Gastroesophageal sphincter (tissue), 4 donors: ENCODE measurements at regions not wholly inside any gene's neighbourhood (a gene's known extent, or its start where the extent isn't known, plus 50 kb on each side); places are given as distances from the start of the nearest gene placed in this dataset.

ENCODE experiments used
- ATAC-seq: fragments of 150-250 bp; one replicate; pipeline ENCODE4 v1.9.1; 2016; ENCODE audit warnings: mild to moderate bottlenecking, moderate library complexity
- H3K27ac ChIP-seq, 4 donors: fragments of 200-600 bp; sonication (generic) in 3 of 4; 1 replicate in 3 of 4; 2 replicates in 1 of 4; pipeline ENCODE4 v1.5.1; 2016 to 2019
- H3K27me3 ChIP-seq: fragments of 200-600 bp; sonication (generic); one replicate; pipeline ENCODE4 v1.5.1; 2019
- H3K36me3 ChIP-seq, 2 donors: fragments of 200-600 bp; sonication (generic); one replicate each; pipeline ENCODE4 v1.5.1; 2019; ENCODE audit warnings: control low read depth in 1 of 2
- H3K4me1 ChIP-seq, 3 donors: fragments of 200-600 bp; sonication (generic); 1 replicate in 2 of 3; 2 replicates in 1 of 3; pipeline ENCODE4 v1.5.1; 2016 to 2019; ENCODE audit warnings: control low read depth in 2 of 3
- H3K4me3 ChIP-seq, 2 donors: fragments of 200-600 bp; sonication (generic); one replicate each; pipeline ENCODE4 v1.5.1; 2019; ENCODE audit warnings: mild to moderate bottlenecking in 1 of 2, moderate library complexity in 1 of 2
- H3K9me3 ChIP-seq, 3 donors: fragments of 200-600 bp; sonication (generic); one replicate each; pipeline ENCODE4 v1.5.1; 2017 to 2019; ENCODE audit warnings: control low read depth in 2 of 3
- EP300 ChIP-seq: sonication (generic); formaldehyde crosslinking; IDR thresholded peaks from one replicate; pipeline ENCODE4 v1.6.1; 2017; ENCODE audit warnings: antibody characterized with exemption, mild to moderate bottlenecking
- POLR2A ChIP-seq, 2 donors: fragments of 450-650 bp; IDR thresholded peaks; one replicate each; pipeline ENCODE4 v1.6.1; 2017; ENCODE audit warnings: antibody characterized with exemption in 2 of 2, mild to moderate bottlenecking in 2 of 2, moderate library complexity in 1 of 2
- POLR2AphosphoS5 ChIP-seq: sonication (generic); formaldehyde crosslinking; IDR thresholded peaks from one replicate; pipeline ENCODE4 v1.6.1; 2017; ENCODE audit warnings: antibody characterized with exemption
- WGBS, 2 donors: methylation state at CpG; one replicate each; pipeline ENCODE4 v1.1.5; 2018; ENCODE audit warnings: low coverage in 1 of 2; 5-methylcytosine and 5-hydroxymethylcytosine counted together
- TF ChIP-seq, protein P1 (sequence below), 4 experiments: fragments of 200-600 bp in 2 of 4; fragments of 450-650 bp in 2 of 4; sonication (generic) in 1 of 4; IDR thresholded peaks; one replicate each; pipeline ENCODE4 v1.5.1; 2017 to 2019; ENCODE audit warnings: antibody characterized with exemption in 4 of 4, mild to moderate bottlenecking in 2 of 4, moderate library complexity in 2 of 4

DNA sequence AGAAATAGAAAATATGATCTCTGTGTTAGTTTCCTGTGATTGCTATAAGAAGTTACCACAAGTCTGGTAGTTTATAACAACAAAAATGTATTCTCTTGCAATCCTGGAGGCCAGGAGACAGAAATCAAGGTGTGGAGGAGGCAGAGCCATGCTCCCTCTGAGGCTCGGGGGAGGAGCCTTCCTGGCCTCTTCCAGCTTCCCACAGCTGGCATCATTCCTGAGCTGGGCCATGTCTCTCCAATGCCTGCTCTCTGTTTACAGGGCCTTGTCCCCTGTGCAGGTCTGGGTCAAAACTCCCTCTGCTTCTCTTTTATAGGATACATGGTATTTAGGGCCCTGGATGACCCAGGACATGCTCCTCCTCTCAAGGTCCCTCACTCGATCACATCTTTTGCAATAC, 81.3 kb upstream of the RET start:
- no peaks in the 10 kb centered on the region for H3K9me3 ChIP-seq
- no peak for ATAC-seq
- H3K4me1 ChIP-seq, result no peaks in the 10 kb centered on the region
- no peak overlapping the region for H3K27ac ChIP-seq
- H3K36me3 ChIP-seq, result no peaks in the 10 kb centered on the region
- no peak for TF ChIP-seq POLR2A (IDR thresholded peaks at IDR 0.05)
- TF ChIP-seq POLR2AphosphoS5, result no peak
- TF ChIP-seq EP300, result no peak
- 64 to 67% methylated on average over 1 to 2 of the region's 2 CpGs for WGBS, 2 donors
- H3K27me3 ChIP-seq, result no peaks in the 10 kb centered on the region
- H3K4me3 ChIP-seq, result no peak overlapping the region

DNA sequence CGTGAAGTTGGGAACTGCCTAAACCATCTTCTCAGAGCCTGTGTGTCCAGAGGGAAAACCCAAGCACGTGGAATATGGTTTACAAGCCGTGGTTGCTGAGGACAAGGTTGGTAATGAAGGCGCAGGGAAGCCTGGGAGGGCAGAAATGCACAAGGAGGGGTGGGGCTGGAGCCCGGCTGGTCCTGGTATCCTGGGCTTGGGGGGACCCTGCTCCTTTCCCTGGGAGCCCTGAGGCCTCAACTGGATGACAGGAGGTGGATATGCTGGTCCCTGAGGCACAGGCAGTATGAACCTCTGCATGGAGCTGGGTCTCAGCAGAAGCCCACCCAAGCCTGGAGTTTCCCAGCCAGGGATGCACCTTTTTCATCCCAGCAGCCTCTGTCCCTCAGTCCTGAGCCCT, 80.3 kb upstream of the RET start:
- no peak for TF ChIP-seq POLR2AphosphoS5
- TF ChIP-seq EP300, result no peak
- TF ChIP-seq, protein P1, sequence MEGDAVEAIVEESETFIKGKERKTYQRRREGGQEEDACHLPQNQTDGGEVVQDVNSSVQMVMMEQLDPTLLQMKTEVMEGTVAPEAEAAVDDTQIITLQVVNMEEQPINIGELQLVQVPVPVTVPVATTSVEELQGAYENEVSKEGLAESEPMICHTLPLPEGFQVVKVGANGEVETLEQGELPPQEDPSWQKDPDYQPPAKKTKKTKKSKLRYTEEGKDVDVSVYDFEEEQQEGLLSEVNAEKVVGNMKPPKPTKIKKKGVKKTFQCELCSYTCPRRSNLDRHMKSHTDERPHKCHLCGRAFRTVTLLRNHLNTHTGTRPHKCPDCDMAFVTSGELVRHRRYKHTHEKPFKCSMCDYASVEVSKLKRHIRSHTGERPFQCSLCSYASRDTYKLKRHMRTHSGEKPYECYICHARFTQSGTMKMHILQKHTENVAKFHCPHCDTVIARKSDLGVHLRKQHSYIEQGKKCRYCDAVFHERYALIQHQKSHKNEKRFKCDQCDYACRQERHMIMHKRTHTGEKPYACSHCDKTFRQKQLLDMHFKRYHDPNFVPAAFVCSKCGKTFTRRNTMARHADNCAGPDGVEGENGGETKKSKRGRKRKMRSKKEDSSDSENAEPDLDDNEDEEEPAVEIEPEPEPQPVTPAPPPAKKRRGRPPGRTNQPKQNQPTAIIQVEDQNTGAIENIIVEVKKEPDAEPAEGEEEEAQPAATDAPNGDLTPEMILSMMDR (IDR thresholded peaks at IDR 0.05), result no peak
- no peak for TF ChIP-seq POLR2A (IDR thresholded peaks at IDR 0.05)
- ATAC-seq, result no peak
- Histone ChIP-seq H3K27me3 (peaks cover 7% of the 10 kb centered on the region), H3K27ac (no peak overlapping the region), H3K36me3 (no peaks in the 10 kb centered on the region), H3K9me3 (no peaks in the 10 kb centered on the region), H3K4me1 (no peaks in the 10 kb centered on the region), H3K4me3 (no peak overlapping the region)
- 70 to 100% methylated on average over 3 to 4 of the region's 5 CpGs for WGBS, 2 donors

- peaks cover 7% of the 10 kb centered on the region for H3K27me3 ChIP-seq
- H3K36me3 ChIP-seq, result no peaks in the 10 kb centered on the region
- TF ChIP-seq POLR2A (IDR thresholded peaks at IDR 0.05), result no peak
- no peak for TF ChIP-seq EP300
- no peak for TF ChIP-seq POLR2AphosphoS5
- TF ChIP-seq, protein P1 (IDR thresholded peaks at IDR 0.05), result no peak
- WGBS, 2 donors, result no CpG with 5 or more reads among the region's 6 CpGs
- no peaks in the 10 kb centered on the region for H3K4me1 ChIP-seq
- H3K4me3 ChIP-seq, result no peak overlapping the region
- no peaks in the 10 kb centered on the region for H3K9me3 ChIP-seq
- no peak for ATAC-seq
- no peak overlapping the region for H3K27ac ChIP-seq
Measured at GRCh38 chr10:42997151-42997848, 79.6 kb upstream of the RET start.

DNA sequence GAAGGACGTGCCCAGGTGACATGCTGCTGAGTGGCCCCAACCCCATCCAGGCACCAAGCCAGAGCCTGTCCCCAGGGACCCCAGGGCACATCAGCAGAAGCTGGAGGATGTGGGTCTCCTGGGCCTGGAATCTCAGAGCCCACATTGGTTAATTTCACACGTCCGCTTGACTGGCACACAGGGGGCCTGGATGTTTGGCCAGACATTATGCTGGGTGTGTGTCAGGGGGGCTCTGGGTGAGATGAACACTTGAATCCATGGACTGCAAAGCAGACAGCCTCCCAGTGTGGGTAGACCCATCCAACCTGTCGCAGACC, 79.1 kb upstream of the RET start:
- Histone ChIP-seq H3K27me3 (peaks cover 7% of the 10 kb centered on the region), H3K36me3 (no peaks in the 10 kb centered on the region), H3K4me3 (no peak overlapping the region), H3K27ac (no peak overlapping the region), H3K4me1 (no peaks in the 10 kb centered on the region), H3K9me3 (no peaks in the 10 kb centered on the region)
- 80% methylated on average over 1 of the region's 4 CpGs; no CpG with 5 or more reads in 1 of the 2 donors for WGBS, 2 donors
- TF ChIP-seq POLR2A (IDR thresholded peaks at IDR 0.05) (no peak), EP300 (no peak), POLR2AphosphoS5 (no peak)
- TF ChIP-seq, protein P1 (IDR thresholded peaks at IDR 0.05), result no peak
- no peak for ATAC-seq

DNA sequence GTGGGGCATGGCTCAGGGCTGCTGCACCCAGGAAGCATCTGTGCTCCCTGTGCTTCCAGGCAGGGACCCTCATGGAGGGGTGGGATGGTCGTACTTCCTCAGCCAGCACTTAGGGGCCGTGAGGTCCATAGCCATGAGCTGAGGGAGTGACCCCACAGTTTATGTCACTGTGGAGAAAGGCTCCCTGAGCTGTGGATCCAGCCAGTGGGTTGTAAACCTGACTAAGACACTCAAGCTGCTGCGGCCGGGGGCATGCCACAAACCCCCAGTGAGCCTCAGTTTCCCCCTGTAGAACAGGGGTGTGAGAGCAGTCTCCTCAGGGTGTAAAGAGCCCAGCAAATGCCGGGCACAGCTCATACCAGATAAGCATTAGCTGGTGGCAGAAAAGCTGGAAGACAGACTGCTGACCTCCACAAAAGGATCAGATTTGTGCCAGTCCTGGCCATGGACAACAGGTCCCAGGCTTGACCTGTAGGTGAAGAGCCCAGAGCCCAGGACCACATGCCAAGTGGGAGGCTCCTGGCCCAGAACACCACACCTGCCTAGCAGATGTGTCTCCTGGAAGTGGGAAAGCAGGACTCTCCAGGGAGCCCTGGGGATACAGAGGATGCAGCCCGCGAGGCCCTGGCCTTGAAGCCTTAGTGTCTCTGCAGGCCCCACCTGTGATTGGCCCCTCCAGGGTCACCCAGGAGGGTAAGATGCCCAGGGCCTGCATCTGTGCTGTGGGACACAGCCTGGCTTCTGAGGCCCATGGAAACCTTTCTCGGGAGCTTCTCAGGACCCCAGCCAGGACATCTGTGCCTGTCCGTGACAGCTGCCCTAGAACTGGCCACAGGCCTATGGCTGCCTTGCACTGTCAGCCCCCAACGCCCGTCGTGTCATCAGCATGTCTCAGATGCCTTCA, 78.1 kb upstream of the RET start:
- 100% methylated on average over 1 of the region's 12 CpGs; no CpG with 5 or more reads in 1 of the 2 donors for WGBS, 2 donors
- no peaks in the 10 kb centered on the region for H3K9me3 ChIP-seq

More for the DNA sequence above, 78.1 kb upstream of the RET start:
- H3K27me3 ChIP-seq, result peaks cover 7% of the 10 kb centered on the region
- H3K4me1 ChIP-seq, result no peaks in the 10 kb centered on the region
- no peak overlapping the region for H3K4me3 ChIP-seq
- H3K36me3 ChIP-seq, result no peaks in the 10 kb centered on the region
- TF ChIP-seq POLR2AphosphoS5 (no peak), EP300 (no peak), POLR2A (IDR thresholded peaks at IDR 0.05) (no peak)
- TF ChIP-seq, protein P1 (IDR thresholded peaks at IDR 0.05), result no peak
- no peak overlapping the region for H3K27ac ChIP-seq
- no peak for ATAC-seq
